MCF 10A (cell line): ENCODE measurements at regions not wholly inside any gene's neighbourhood (a gene's known extent, or its start where the extent isn't known, plus 50 kb on each side); places are given as distances from the start of the nearest gene placed in this dataset.

Source experiments
- BruUV-seq: library from RNA; stranded (reverse); fragments of 400-500 nt; replicated peaks from 2 replicates; lab custom pipeline; 2021; lab: Mats Ljungman, UMichigan
- CTCF ChIA-PET: fragments of 300-600 bp; sonication (Branson Sonifier 250); formaldehyde crosslinking; extraction: SDS; loops from one replicate; lab custom pipeline; 2021; ENCODE audit warnings: antibody characterized with exemption, inconsistent platforms; lab: Yijun Ruan, JAX
- POLR2A ChIA-PET: fragments of 300-600, 350-650 bp; sonication (Branson Sonifier 250); formaldehyde crosslinking; extraction: SDS; loops from one replicate; lab custom pipeline; 2020; ENCODE audit warnings: antibody characterized with exemption, inconsistent platforms; lab: Yijun Ruan, JAX
- DNase-seq: peaks from one replicate; pipeline ENCODE4 v3.0.0-alpha.2; 2018; ENCODE audit not compliant: unreplicated experiment
- H3K27ac Mint-ChIP-seq: one replicate; pipeline ENCODE4 v1.8.0; 2022; ENCODE audit warnings: mild to moderate bottlenecking, low read depth, mixed read lengths; ENCODE audit not compliant: unreplicated experiment
- H3K27me3 Mint-ChIP-seq: one replicate; pipeline ENCODE4 v1.8.0; 2022; ENCODE audit warnings: mixed read lengths; ENCODE audit not compliant: insufficient read depth, unreplicated experiment
- H3K36me3 Mint-ChIP-seq: one replicate; pipeline ENCODE4 v1.8.0; 2022; ENCODE audit warnings: mild to moderate bottlenecking, moderate library complexity, mixed read lengths; ENCODE audit not compliant: insufficient read depth, unreplicated experiment
- H3K4me1 Mint-ChIP-seq: one replicate; pipeline ENCODE4 v1.8.0; 2022; ENCODE audit warnings: mixed read lengths; ENCODE audit not compliant: insufficient read depth, unreplicated experiment
- H3K4me3 Mint-ChIP-seq: one replicate; pipeline ENCODE4 v1.8.0; 2022; ENCODE audit warnings: mild to moderate bottlenecking, moderate library complexity, mixed read lengths; ENCODE audit not compliant: unreplicated experiment
- H3K9me3 Mint-ChIP-seq: one replicate; pipeline ENCODE4 v1.8.0; 2022; ENCODE audit warnings: mixed read lengths; ENCODE audit not compliant: unreplicated experiment
- intact Hi-C: fragments of 100-400 bp; cut with micrococcal nuclease; formaldehyde crosslinking; loops from 2 replicates; pipeline ENCODE4 v1.14.1; 2022
- TF ChIP-seq, protein P1 (sequence below): fragments of 200-600 bp; IDR thresholded peaks from one replicate; pipeline ENCODE4 v1.8.0; 2022; ENCODE audit warnings: antibody characterized with exemption, mild to moderate bottlenecking; ENCODE audit not compliant: unreplicated experiment

GRCh38 chr16:8519179-8519578, 71.1 kb downstream of the TMEM114 start:
- Mint-ChIP-seq H3K27ac (no peak overlapping the region), H3K36me3 (no peaks in the 10 kb centered on the region)
- no TSS peak for BruUV-seq

GRCh38 chr16:8517280-8517679, 73.0 kb downstream of the TMEM114 start:
- ChIA-PET POLR2A (no interaction called here), CTCF (no interaction called here)
- DNase-seq: no peak
- Mint-ChIP-seq H3K36me3 (no peaks in the 10 kb centered on the region), H3K4me1 (no peaks in the 10 kb centered on the region), H3K9me3 (no peaks in the 10 kb centered on the region), H3K4me3 (no peak overlapping the region), H3K27ac (no peak overlapping the region), H3K27me3 (peaks cover 27% of the 10 kb centered on the region)
- TF ChIP-seq, protein P1, sequence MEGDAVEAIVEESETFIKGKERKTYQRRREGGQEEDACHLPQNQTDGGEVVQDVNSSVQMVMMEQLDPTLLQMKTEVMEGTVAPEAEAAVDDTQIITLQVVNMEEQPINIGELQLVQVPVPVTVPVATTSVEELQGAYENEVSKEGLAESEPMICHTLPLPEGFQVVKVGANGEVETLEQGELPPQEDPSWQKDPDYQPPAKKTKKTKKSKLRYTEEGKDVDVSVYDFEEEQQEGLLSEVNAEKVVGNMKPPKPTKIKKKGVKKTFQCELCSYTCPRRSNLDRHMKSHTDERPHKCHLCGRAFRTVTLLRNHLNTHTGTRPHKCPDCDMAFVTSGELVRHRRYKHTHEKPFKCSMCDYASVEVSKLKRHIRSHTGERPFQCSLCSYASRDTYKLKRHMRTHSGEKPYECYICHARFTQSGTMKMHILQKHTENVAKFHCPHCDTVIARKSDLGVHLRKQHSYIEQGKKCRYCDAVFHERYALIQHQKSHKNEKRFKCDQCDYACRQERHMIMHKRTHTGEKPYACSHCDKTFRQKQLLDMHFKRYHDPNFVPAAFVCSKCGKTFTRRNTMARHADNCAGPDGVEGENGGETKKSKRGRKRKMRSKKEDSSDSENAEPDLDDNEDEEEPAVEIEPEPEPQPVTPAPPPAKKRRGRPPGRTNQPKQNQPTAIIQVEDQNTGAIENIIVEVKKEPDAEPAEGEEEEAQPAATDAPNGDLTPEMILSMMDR: no peak
- intact Hi-C loops: no loop called here
- BruUV-seq: no TSS peak

More at GRCh38 chr16:8519179-8519578, 71.1 kb downstream of the TMEM114 start:
- CTCF ChIA-PET: no interaction called here
- Mint-ChIP-seq H3K4me3 (no peak overlapping the region), H3K4me1 (no peaks in the 10 kb centered on the region), H3K27me3 (peaks cover 40% of the 10 kb centered on the region), H3K9me3 (no peaks in the 10 kb centered on the region)
- intact Hi-C loops: no loop called here
- POLR2A ChIA-PET: no interaction called here
- TF ChIP-seq, protein P1: no peak
- DNase-seq: no peak

- H3K9me3 Mint-ChIP-seq: no peaks in the 10 kb centered on the region
- no peak for DNase-seq
- TF ChIP-seq, protein P1: no peak
- no peak overlapping the region for H3K4me3 Mint-ChIP-seq
- H3K4me1 Mint-ChIP-seq: no peaks in the 10 kb centered on the region
- ChIA-PET CTCF (no interaction called here), POLR2A (no interaction called here)
- H3K36me3 Mint-ChIP-seq: no peaks in the 10 kb centered on the region
- no peak overlapping the region for H3K27ac Mint-ChIP-seq
- BruUV-seq: no TSS peak
- peaks cover 19% of the 10 kb centered on the region for H3K27me3 Mint-ChIP-seq
- intact Hi-C loops: no loop called here
Measured at GRCh38 chr16:8516471-8516870, 73.8 kb downstream of the TMEM114 start.

DNA sequence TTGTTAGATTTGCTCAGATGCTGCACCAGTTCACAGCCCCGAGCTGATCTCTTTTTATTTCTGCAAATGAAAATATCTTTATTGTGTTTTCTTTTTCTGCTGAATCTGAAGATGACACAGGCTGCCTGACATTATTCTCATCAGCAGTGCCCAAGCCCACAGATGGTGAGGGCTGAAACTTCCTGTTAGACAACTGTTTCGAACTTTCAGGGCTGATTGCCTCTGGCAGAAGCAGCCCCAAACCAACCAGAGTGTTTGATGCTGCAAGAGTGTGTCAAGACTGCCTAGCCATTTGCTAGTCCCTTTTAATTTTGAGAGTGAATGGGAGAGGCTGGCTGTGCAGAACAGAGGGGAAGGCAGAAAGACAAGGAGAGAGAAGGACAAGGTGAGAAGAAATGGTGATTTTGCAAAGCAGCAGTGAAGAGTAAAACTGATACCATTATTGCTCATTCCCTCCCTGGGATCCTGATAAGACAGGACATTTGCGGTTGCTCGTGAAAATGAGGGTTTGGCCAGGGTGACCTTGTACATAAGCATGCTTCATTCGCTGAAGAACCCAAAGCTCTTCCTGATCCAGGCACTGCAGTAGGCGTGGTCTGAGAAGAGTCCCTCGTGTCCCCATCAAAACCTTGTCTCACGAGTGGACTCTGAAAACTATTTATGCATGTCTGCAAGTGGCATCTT, 77.2 kb downstream of the TMEM114 start:
- ChIA-PET POLR2A (no interaction called here), CTCF (interaction anchor here (0.6 to 0.9 kb wide), 4 partner anchors 15 to 1809 kb away, joined by 3 to 9 read pairs (median 4); no protein-coding TSS in a partner anchor)
- intact Hi-C loops: no loop called here
- Mint-ChIP-seq H3K27ac (no peak overlapping the region), H3K9me3 (no peaks in the 10 kb centered on the region), H3K27me3 (no peaks in the 10 kb centered on the region), H3K4me1 (no peaks in the 10 kb centered on the region), H3K36me3 (no peaks in the 10 kb centered on the region), H3K4me3 (no peak overlapping the region)
- no peak for DNase-seq
- no TSS peak for BruUV-seq
- TF ChIP-seq, protein P1: no peak
